Endodermal cell (in vitro differentiated cells): ENCODE measurements at regions not wholly inside any gene's neighbourhood (a gene's known extent, or its start where the extent isn't known, plus 50 kb on each side); places are given as distances from the start of the nearest gene placed in this dataset.

ENCODE experiments used
- DNase-seq: peaks from one replicate; pipeline ENCODE4 v3.0.0-alpha.2; 2017
- H3K27ac ChIP-seq: 2 replicates; pipeline ENCODE4 v1.5.1; 2013; ENCODE audit warnings: mild to moderate bottlenecking, low read depth, low read length, moderate library complexity
- H3K27me3 ChIP-seq: 2 replicates; pipeline ENCODE4 v1.6.1; 2013; ENCODE audit warnings: mild to moderate bottlenecking, low read length, moderate library complexity; ENCODE audit not compliant: insufficient read depth, control insufficient read depth, poor library complexity, severe bottlenecking
- H3K36me3 ChIP-seq: 2 replicates; pipeline ENCODE4 v1.7.0; 2013; ENCODE audit warnings: mild to moderate bottlenecking, low read length, moderate library complexity; ENCODE audit not compliant: control insufficient read depth, insufficient read depth
- H3K4me1 ChIP-seq: one replicate; pipeline ENCODE4 v1.7.0; 2013; ENCODE audit warnings: low read length; ENCODE audit not compliant: control insufficient read depth, insufficient read depth
- H3K4me3 ChIP-seq: 2 replicates; pipeline ENCODE4 v1.5.1; 2013; ENCODE audit warnings: mild to moderate bottlenecking, low read length, moderate library complexity
- H3K9ac ChIP-seq: 2 replicates; pipeline ENCODE4 v1.6.1; 2013; ENCODE audit warnings: mild to moderate bottlenecking, low read length, moderate library complexity; ENCODE audit not compliant: poor library complexity, severe bottlenecking; ENCODE audit errors: extremely low read depth
- H3K9me3 ChIP-seq: 2 replicates; pipeline ENCODE4 v1.6.1; 2013; ENCODE audit warnings: mild to moderate bottlenecking, low read length, moderate library complexity; ENCODE audit not compliant: control insufficient read depth
- H3K27ac Mint-ChIP-seq: 2 replicates; pipeline ENCODE4 v1.8.0; 2020; ENCODE audit warnings: mixed read lengths
- H3K27me3 Mint-ChIP-seq: 2 replicates; pipeline ENCODE4 v1.8.0; 2021; ENCODE audit warnings: mild to moderate bottlenecking, mixed read lengths; ENCODE audit not compliant: insufficient read depth
- H3K36me3 Mint-ChIP-seq: 2 replicates; pipeline ENCODE4 v1.8.0; 2020; ENCODE audit warnings: low read depth, mixed read lengths
- H3K4me1 Mint-ChIP-seq: 2 replicates; pipeline ENCODE4 v1.8.0; 2020; ENCODE audit warnings: mixed read lengths
- H3K4me3 Mint-ChIP-seq: 2 replicates; pipeline ENCODE4 v1.8.0; 2020; ENCODE audit warnings: mild to moderate bottlenecking, moderate library complexity, mixed read lengths
- H3K9me3 Mint-ChIP-seq: 2 replicates; pipeline ENCODE4 v1.8.0; 2020; ENCODE audit warnings: mild to moderate bottlenecking, mixed read lengths
- WGBS, 2 experiments: methylation state at CpG; one replicate each; pipeline versions ENCODE4 v1.1.5 to v1.1.7; 2013; ENCODE audit warnings: missing lambda C conversion rate in 2 of 2, mixed read lengths in 1 of 2; ENCODE audit not compliant: insufficient coverage in 1 of 2, insufficient read length in 1 of 2; 5-methylcytosine and 5-hydroxymethylcytosine counted together
- TF ChIP-seq, protein P1 (sequence below): fragments of 200-600 bp; sonication (generic); conservative IDR thresholded peaks from 2 replicates; pipeline ENCODE4 v1.5.0; 2021; ENCODE audit warnings: antibody characterized with exemption, mild to moderate bottlenecking

DNA sequence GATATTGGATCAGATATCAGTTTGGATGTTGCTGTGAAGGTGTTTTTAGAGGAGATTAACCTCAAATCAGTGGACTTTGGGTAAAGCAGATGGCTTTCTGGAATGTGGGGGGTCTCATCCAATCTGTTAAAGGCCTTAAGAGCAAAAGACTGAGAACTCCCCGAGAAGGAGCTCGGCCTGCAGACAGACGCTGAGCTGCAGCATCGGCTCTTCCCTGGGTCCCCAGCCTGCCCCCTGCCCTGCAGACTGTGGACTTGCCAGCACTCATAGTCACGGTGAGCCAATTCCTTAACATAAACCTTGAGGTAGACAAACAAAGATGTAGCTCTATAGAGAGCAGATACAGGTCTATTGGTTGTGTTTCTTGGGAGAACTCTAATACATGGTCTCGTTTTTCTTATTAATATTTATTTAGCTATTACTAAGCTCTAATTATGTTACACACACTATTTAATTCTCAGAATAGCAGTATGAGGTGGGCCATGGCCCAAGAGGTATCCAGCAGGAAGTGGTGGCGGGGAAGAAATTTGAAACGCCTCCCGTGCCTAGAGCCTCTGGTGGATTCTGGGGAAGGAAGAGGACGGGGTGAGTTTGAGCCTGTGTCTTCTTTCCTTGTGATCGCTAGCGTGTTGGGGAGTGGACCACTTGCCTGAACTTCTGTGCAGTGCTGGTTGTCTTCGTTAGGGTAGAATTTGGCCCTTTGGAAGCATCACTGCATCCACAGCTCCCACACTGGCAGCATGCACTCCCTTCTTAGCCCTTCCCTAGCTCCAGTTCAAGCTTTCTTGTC lies 305.3 kb downstream of the TEX29 start:
- Histone ChIP-seq H3K9ac (no peak overlapping the region), H3K9me3 (no peaks in the 10 kb centered on the region), H3K36me3 (no peaks in the 10 kb centered on the region), H3K27ac (no peak overlapping the region), H3K4me1 (no peaks in the 10 kb centered on the region), H3K27me3 (no peaks in the 10 kb centered on the region), H3K4me3 (no peak overlapping the region)
- Mint-ChIP-seq H3K36me3 (no peaks in the 10 kb centered on the region), H3K27ac (no peak overlapping the region), H3K4me1 (no peaks in the 10 kb centered on the region), H3K27me3 (peaks cover 15% of the 10 kb centered on the region), H3K9me3 (no peaks in the 10 kb centered on the region), H3K4me3 (no peak overlapping the region)
- TF ChIP-seq, protein P1, sequence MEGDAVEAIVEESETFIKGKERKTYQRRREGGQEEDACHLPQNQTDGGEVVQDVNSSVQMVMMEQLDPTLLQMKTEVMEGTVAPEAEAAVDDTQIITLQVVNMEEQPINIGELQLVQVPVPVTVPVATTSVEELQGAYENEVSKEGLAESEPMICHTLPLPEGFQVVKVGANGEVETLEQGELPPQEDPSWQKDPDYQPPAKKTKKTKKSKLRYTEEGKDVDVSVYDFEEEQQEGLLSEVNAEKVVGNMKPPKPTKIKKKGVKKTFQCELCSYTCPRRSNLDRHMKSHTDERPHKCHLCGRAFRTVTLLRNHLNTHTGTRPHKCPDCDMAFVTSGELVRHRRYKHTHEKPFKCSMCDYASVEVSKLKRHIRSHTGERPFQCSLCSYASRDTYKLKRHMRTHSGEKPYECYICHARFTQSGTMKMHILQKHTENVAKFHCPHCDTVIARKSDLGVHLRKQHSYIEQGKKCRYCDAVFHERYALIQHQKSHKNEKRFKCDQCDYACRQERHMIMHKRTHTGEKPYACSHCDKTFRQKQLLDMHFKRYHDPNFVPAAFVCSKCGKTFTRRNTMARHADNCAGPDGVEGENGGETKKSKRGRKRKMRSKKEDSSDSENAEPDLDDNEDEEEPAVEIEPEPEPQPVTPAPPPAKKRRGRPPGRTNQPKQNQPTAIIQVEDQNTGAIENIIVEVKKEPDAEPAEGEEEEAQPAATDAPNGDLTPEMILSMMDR: no peak
- 90 to 97% methylated on average over 6 to 12 of the region's 13 CpGs for WGBS, 2 experiments
- DNase-seq: no peak

DNA sequence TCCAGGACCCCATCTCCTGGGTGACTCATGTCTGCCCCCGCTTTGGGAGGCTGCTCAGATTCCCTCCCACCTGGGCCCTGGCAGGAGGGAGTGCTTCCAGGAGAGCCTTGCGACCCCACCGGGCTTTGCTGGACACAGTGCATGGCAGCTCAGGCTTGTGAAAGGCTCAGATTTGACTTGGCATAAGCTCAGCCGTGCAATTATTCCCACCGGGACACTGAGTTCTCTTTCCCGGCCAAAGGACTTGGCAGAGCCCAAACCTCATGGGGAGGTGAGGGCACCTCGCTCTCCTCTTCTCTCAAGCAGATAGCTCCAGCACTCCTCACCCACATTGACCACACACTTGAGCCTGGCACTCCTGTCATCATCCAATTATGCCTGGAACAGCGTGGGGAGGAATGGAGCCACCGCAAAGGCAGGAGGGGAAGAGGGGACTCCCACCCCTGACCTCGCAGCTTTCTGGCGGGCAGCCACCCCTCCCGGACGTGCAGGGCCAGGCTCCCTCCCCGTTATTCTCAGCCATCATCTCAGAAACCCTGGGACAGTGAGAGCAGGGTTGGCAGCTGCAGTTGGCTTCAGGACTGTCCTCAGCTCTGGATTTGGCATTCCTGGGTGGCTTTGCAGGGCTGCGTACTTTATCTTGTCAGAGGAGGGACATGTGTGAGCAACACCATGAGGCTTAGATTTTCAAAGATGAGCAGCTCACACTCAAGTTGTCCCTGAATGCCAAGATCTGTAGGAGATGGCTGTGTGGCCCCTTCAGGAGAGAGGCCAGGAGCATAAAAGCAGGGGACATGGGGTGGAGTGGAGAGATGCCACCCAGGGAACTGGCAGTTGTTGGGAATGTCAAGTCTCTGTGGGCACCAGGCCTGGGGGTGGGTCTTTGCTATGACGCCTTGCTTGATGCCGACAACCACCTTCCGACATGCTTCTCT lies 306.2 kb downstream of the TEX29 start:
- Mint-ChIP-seq H3K4me1 (no peaks in the 10 kb centered on the region), H3K36me3 (no peaks in the 10 kb centered on the region), H3K4me3 (no peak overlapping the region), H3K27me3 (peaks cover 15% of the 10 kb centered on the region), H3K9me3 (no peaks in the 10 kb centered on the region), H3K27ac (no peak overlapping the region)
- Histone ChIP-seq H3K27me3 (no peaks in the 10 kb centered on the region), H3K4me1 (no peaks in the 10 kb centered on the region), H3K27ac (no peak overlapping the region), H3K36me3 (no peaks in the 10 kb centered on the region), H3K4me3 (no peak overlapping the region), H3K9me3 (no peaks in the 10 kb centered on the region), H3K9ac (no peak overlapping the region)
- no peak for DNase-seq
- TF ChIP-seq, protein P1: no peak
- 89 to 98% methylated on average over 12 to 18 of the region's 18 CpGs for WGBS, 2 experiments

DNA sequence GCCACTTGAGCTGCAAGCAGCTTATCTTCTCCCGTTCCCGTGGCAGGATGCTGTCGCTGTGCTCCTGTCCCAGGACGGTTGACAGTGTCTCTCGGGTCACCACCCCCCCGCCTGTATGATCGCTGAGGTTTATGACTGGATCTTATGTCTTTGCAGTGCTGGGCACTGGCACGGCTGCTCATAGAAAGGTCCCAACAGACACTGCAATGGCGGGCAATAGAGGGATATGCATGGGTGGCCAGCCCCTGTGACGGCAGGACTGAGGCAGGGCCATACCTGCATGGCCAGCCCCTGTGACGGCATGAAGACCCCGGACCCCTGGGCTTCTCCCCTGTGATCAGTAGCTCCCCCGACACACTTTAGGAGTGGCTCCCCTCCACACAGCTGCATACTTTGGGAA lies 307.2 kb downstream of the TEX29 start:
- Mint-ChIP-seq H3K27ac (no peak overlapping the region), H3K4me3 (no peak overlapping the region), H3K4me1 (no peaks in the 10 kb centered on the region), H3K9me3 (no peaks in the 10 kb centered on the region), H3K36me3 (no peaks in the 10 kb centered on the region), H3K27me3 (peaks cover 15% of the 10 kb centered on the region)
- no peak overlapping the region for H3K9ac ChIP-seq
- no peak for DNase-seq
- no peaks in the 10 kb centered on the region for H3K36me3 ChIP-seq
- no peak overlapping the region for H3K27ac ChIP-seq
- TF ChIP-seq, protein P1: no peak
- H3K4me1 ChIP-seq: no peaks in the 10 kb centered on the region
- H3K27me3 ChIP-seq: no peaks in the 10 kb centered on the region
- no peak overlapping the region for H3K4me3 ChIP-seq
- no peaks in the 10 kb centered on the region for H3K9me3 ChIP-seq
- 89 to 91% methylated on average over 9 to 13 of the region's 13 CpGs for WGBS, 2 experiments
